Endodermal cell (in vitro differentiated cells): ENCODE measurements at regions not wholly inside any gene's neighbourhood (a gene's known extent, or its start where the extent isn't known, plus 50 kb on each side); places are given as distances from the start of the nearest gene placed in this dataset.

ENCODE experiments used
- DNase-seq: peaks from one replicate; pipeline ENCODE4 v3.0.0-alpha.2; 2017
- H3K27ac ChIP-seq: 2 replicates; pipeline ENCODE4 v1.5.1; 2013; ENCODE audit warnings: mild to moderate bottlenecking, low read depth, low read length, moderate library complexity
- H3K27me3 ChIP-seq: 2 replicates; pipeline ENCODE4 v1.6.1; 2013; ENCODE audit warnings: mild to moderate bottlenecking, low read length, moderate library complexity; ENCODE audit not compliant: insufficient read depth, control insufficient read depth, poor library complexity, severe bottlenecking
- H3K36me3 ChIP-seq: 2 replicates; pipeline ENCODE4 v1.7.0; 2013; ENCODE audit warnings: mild to moderate bottlenecking, low read length, moderate library complexity; ENCODE audit not compliant: control insufficient read depth, insufficient read depth
- H3K4me1 ChIP-seq: one replicate; pipeline ENCODE4 v1.7.0; 2013; ENCODE audit warnings: low read length; ENCODE audit not compliant: control insufficient read depth, insufficient read depth
- H3K4me3 ChIP-seq: 2 replicates; pipeline ENCODE4 v1.5.1; 2013; ENCODE audit warnings: mild to moderate bottlenecking, low read length, moderate library complexity
- H3K9ac ChIP-seq: 2 replicates; pipeline ENCODE4 v1.6.1; 2013; ENCODE audit warnings: mild to moderate bottlenecking, low read length, moderate library complexity; ENCODE audit not compliant: poor library complexity, severe bottlenecking; ENCODE audit errors: extremely low read depth
- H3K9me3 ChIP-seq: 2 replicates; pipeline ENCODE4 v1.6.1; 2013; ENCODE audit warnings: mild to moderate bottlenecking, low read length, moderate library complexity; ENCODE audit not compliant: control insufficient read depth
- H3K27ac Mint-ChIP-seq: 2 replicates; pipeline ENCODE4 v1.8.0; 2020; ENCODE audit warnings: mixed read lengths
- H3K27me3 Mint-ChIP-seq: 2 replicates; pipeline ENCODE4 v1.8.0; 2021; ENCODE audit warnings: mild to moderate bottlenecking, mixed read lengths; ENCODE audit not compliant: insufficient read depth
- H3K36me3 Mint-ChIP-seq: 2 replicates; pipeline ENCODE4 v1.8.0; 2020; ENCODE audit warnings: low read depth, mixed read lengths
- H3K4me1 Mint-ChIP-seq: 2 replicates; pipeline ENCODE4 v1.8.0; 2020; ENCODE audit warnings: mixed read lengths
- H3K4me3 Mint-ChIP-seq: 2 replicates; pipeline ENCODE4 v1.8.0; 2020; ENCODE audit warnings: mild to moderate bottlenecking, moderate library complexity, mixed read lengths
- H3K9me3 Mint-ChIP-seq: 2 replicates; pipeline ENCODE4 v1.8.0; 2020; ENCODE audit warnings: mild to moderate bottlenecking, mixed read lengths
- WGBS, 2 experiments: methylation state at CpG; one replicate each; pipeline versions ENCODE4 v1.1.5 to v1.1.7; 2013; ENCODE audit warnings: missing lambda C conversion rate in 2 of 2, mixed read lengths in 1 of 2; ENCODE audit not compliant: insufficient coverage in 1 of 2, insufficient read length in 1 of 2; 5-methylcytosine and 5-hydroxymethylcytosine counted together
- TF ChIP-seq, protein P1 (sequence below): fragments of 200-600 bp; sonication (generic); conservative IDR thresholded peaks from 2 replicates; pipeline ENCODE4 v1.5.0; 2021; ENCODE audit warnings: antibody characterized with exemption, mild to moderate bottlenecking

DNA sequence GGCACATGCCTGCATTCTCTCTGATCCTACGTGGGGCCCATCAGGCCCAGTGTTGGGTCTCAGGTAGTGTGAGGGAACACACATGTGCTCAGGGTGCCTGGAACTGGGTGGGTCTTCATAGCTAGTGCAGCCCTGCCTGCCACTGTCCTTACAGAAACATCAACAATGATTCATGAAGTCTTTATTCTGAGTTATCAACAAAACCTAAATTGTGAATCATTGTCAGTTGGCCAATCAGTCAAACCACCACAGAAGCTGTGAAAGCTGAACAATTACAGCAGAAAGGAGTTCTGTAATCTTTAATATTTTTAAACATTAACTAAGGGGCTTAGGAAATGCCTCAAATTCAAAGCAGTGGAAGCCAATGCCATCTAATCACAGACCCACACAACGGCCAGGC lies 82.8 kb upstream of the ZNF521 start:
- no peak overlapping the region for H3K9ac ChIP-seq
- H3K4me3 ChIP-seq, result no peak overlapping the region
- TF ChIP-seq, protein P1, sequence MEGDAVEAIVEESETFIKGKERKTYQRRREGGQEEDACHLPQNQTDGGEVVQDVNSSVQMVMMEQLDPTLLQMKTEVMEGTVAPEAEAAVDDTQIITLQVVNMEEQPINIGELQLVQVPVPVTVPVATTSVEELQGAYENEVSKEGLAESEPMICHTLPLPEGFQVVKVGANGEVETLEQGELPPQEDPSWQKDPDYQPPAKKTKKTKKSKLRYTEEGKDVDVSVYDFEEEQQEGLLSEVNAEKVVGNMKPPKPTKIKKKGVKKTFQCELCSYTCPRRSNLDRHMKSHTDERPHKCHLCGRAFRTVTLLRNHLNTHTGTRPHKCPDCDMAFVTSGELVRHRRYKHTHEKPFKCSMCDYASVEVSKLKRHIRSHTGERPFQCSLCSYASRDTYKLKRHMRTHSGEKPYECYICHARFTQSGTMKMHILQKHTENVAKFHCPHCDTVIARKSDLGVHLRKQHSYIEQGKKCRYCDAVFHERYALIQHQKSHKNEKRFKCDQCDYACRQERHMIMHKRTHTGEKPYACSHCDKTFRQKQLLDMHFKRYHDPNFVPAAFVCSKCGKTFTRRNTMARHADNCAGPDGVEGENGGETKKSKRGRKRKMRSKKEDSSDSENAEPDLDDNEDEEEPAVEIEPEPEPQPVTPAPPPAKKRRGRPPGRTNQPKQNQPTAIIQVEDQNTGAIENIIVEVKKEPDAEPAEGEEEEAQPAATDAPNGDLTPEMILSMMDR, result no peak
- WGBS, 2 experiments, result 78 to 94% methylated on average over 2 of the region's 2 CpGs
- no peak overlapping the region for H3K27ac Mint-ChIP-seq
- H3K4me1 Mint-ChIP-seq, result no peaks in the 10 kb centered on the region
- no peaks in the 10 kb centered on the region for H3K36me3 Mint-ChIP-seq
- H3K4me3 Mint-ChIP-seq, result no peak overlapping the region
- H3K27me3 Mint-ChIP-seq, result no peaks in the 10 kb centered on the region
- no peak for DNase-seq
- no peaks in the 10 kb centered on the region for H3K9me3 Mint-ChIP-seq
- no peak overlapping the region for H3K27ac ChIP-seq
- no peaks in the 10 kb centered on the region for H3K36me3 ChIP-seq
- H3K9me3 ChIP-seq, result no peaks in the 10 kb centered on the region
- no peaks in the 10 kb centered on the region for H3K27me3 ChIP-seq
- H3K4me1 ChIP-seq, result no peaks in the 10 kb centered on the region

DNA sequence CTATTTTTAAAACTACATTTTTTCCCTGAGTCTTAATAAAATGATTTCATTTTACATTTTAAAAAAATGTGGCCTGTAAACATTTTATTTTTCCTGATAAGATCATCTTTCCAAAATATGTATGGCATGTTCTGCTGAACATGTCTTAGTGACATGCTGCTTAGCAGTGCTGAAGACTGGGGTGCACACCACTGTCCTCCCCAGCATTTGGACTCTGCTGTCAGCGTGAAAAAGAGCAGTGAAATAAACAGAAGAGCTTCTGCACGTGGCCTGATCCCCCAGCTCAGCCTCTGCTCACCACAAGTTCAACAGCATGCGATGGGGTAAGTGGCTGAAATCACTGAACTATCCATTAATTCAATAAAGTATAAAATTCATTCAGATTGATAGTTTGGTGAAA lies 81.6 kb upstream of the ZNF521 start:
- H3K27ac Mint-ChIP-seq, result no peak overlapping the region
- no peak overlapping the region for H3K9ac ChIP-seq
- no peaks in the 10 kb centered on the region for H3K27me3 ChIP-seq
- H3K9me3 Mint-ChIP-seq, result no peaks in the 10 kb centered on the region
- no peaks in the 10 kb centered on the region for H3K4me1 ChIP-seq
- H3K36me3 Mint-ChIP-seq, result no peaks in the 10 kb centered on the region
- H3K4me3 Mint-ChIP-seq, result no peak overlapping the region
- H3K4me3 ChIP-seq, result no peak overlapping the region
- H3K36me3 ChIP-seq, result no peaks in the 10 kb centered on the region
- H3K9me3 ChIP-seq, result no peaks in the 10 kb centered on the region
- TF ChIP-seq, protein P1, result no peak
- no peak for DNase-seq
- 85 to 100% methylated on average over 2 to 3 of the region's 3 CpGs for WGBS, 2 experiments
- no peaks in the 10 kb centered on the region for H3K27me3 Mint-ChIP-seq
- no peaks in the 10 kb centered on the region for H3K4me1 Mint-ChIP-seq
- H3K27ac ChIP-seq, result no peak overlapping the region

DNA sequence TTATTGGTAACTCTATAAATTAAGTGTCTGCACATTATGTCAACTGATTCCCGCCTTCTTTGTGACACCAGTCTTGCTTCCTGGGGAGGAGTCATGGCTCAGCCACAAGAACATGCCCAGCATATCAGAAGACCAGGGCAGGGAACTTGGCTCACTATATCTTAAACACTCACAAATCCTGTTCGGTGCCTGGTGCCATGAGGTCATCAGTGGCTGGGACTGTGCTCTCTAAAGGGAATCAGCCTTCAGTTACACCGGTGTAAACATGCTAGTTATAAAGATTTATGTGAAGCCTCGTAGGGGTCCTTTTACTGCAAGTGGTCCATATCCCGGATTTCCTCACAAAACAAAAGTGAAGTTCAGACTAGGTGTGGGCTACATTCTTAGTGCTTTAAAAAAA lies 73.1 kb upstream of the ZNF521 start:
- Histone ChIP-seq H3K4me3 (no peak overlapping the region), H3K9ac (no peak overlapping the region), H3K27ac (no peak overlapping the region), H3K9me3 (peaks cover 10% of the 10 kb centered on the region), H3K36me3 (no peaks in the 10 kb centered on the region), H3K4me1 (no peaks in the 10 kb centered on the region), H3K27me3 (no peaks in the 10 kb centered on the region)
- WGBS, 2 experiments, result 90 to 95% methylated on average over 4 to 5 of the region's 5 CpGs
- no peak overlapping the region for H3K4me3 Mint-ChIP-seq
- TF ChIP-seq, protein P1, result no peak
- peaks cover 21% of the 10 kb centered on the region for H3K4me1 Mint-ChIP-seq
- H3K9me3 Mint-ChIP-seq, result peaks cover 12% of the 10 kb centered on the region
- no peak for DNase-seq
- H3K36me3 Mint-ChIP-seq, result no peaks in the 10 kb centered on the region
- H3K27me3 Mint-ChIP-seq, result peaks cover 2% of the 10 kb centered on the region
- no peak overlapping the region for H3K27ac Mint-ChIP-seq
